Endothelial cell of umbilical vein (primary cell): ENCODE measurements at regions not wholly inside any gene's neighbourhood (a gene's known extent, or its start where the extent isn't known, plus 50 kb on each side); places are given as distances from the start of the nearest gene placed in this dataset.

Experiments
- CTCF ChIP-seq, 2 donors: IDR thresholded peaks; 1 replicate in 1 of 2; 2 replicates in 1 of 2; pipeline ENCODE4 v1.5.1; 2011; ENCODE audit warnings: low read length in 2 of 2, mild to moderate bottlenecking in 2 of 2, moderate library complexity in 2 of 2, control low read depth in 1 of 2, inconsistent platforms in 1 of 2, low read depth in 1 of 2; ENCODE audit not compliant: insufficient read depth in 1 of 2; ENCODE audit errors: extremely low read depth in 1 of 2
- EZH2 ChIP-seq: IDR thresholded peaks from 2 replicates; pipeline ENCODE4 v1.6.1; 2012; ENCODE audit warnings: borderline replicate concordance, low read depth, mild to moderate bottlenecking, moderate library complexity, low read length, inconsistent platforms; ENCODE audit not compliant: severe bottlenecking
- POLR2AphosphoS5 ChIP-seq: IDR thresholded peaks from 2 replicates; pipeline ENCODE4 v1.6.1; 2012; ENCODE audit warnings: low read depth, mild to moderate bottlenecking, control low read depth, low read length, moderate library complexity; ENCODE audit not compliant: insufficient read depth

- TF ChIP-seq POLR2AphosphoS5 (no peak), EZH2 (no peak), CTCF (IDR thresholded peaks at IDR 0.05; ENCODE audit: extremely low read depth in 1 of 2, insufficient read depth in 1 of 2, low read depth in 1 of 2, low read length in 2 of 2) (no peak)
Observed at GRCh38 chr18:61953641-61954040, 60.8 kb upstream of the RNF152 start.
